ENCODE measurements at regions not wholly inside any gene's neighbourhood (a gene's known extent, or its start where the extent isn't known, plus 50 kb on each side); places are given as distances from the start of the nearest gene placed in this dataset.

DNA sequence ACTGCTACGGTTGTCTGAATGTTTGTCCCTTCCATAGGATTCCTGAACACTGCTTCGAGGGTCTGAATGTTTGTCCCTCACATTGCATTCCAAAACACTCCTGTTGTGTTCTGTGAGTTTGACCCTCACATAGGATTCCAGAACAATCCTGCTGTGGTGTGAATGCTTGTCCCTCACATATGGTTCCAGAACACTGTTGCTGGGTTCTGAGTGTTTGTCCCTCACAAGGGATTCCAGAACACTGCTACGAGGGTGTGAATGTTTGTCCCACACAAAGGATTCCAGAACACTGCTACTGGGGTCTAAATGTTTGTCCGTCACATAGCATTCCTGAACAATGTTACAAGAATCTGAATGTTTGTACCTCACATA lies 201.2 kb downstream of the FOXD4L6 start:
- no peak overlapping the region for H3K27ac ChIP-seq (ENCODE audit: low read depth in 1 of 2, low read length in 2 of 2)
- H3K4me1 ChIP-seq (ENCODE audit: control insufficient read depth in 4 of 4, insufficient read depth in 4 of 4, low read length in 3 of 4), result no peaks in the 10 kb centered on the region
- H3K27me3 ChIP-seq (ENCODE audit: control insufficient read depth in 4 of 4, insufficient read depth in 4 of 4, low read length in 3 of 4), result no peaks in the 10 kb centered on the region
- peaks cover 30 to 84% (median 60%) of the 10 kb centered on the region in 4 donors for H3K9me3 ChIP-seq (ENCODE audit: control insufficient read depth in 4 of 4, low read length in 3 of 4)
- no peaks in the 10 kb centered on the region for H3K36me3 ChIP-seq (ENCODE audit: control insufficient read depth in 4 of 4, insufficient read depth in 3 of 4, low read depth in 1 of 4, low read length in 3 of 4)
- peak overlapping the region in 2 of 3 donors; percentile 1 to 44 for H3K4me3 ChIP-seq (ENCODE audit: low read depth in 1 of 3, low read length in 3 of 3)
- no peak overlapping the region for H3K9ac ChIP-seq (ENCODE audit: low read depth in 1 of 2, low read length in 2 of 2)
- TF ChIP-seq NR2F2 (IDR thresholded peaks at IDR 0.05), result no peak
- no peak for TF ChIP-seq HNF4G (IDR thresholded peaks at IDR 0.05)
- no peak for TF ChIP-seq TAF1 (conservative IDR thresholded peaks at IDR 0.05)
- TF ChIP-seq EGR1 (IDR thresholded peaks at IDR 0.05; ENCODE audit: low read depth in 2 of 2), result no peak
- no peak for TF ChIP-seq RXRA (IDR thresholded peaks at IDR 0.05)
- TF ChIP-seq, protein P1, sequence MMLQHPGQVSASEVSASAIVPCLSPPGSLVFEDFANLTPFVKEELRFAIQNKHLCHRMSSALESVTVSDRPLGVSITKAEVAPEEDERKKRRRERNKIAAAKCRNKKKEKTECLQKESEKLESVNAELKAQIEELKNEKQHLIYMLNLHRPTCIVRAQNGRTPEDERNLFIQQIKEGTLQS (IDR thresholded peaks at IDR 0.05), result no peak
- TF ChIP-seq RAD21 (IDR thresholded peaks at IDR 0.05), result no peak
- TF ChIP-seq HNF4A (conservative IDR thresholded peaks at IDR 0.05), result no peak
- TF ChIP-seq, protein P2, sequence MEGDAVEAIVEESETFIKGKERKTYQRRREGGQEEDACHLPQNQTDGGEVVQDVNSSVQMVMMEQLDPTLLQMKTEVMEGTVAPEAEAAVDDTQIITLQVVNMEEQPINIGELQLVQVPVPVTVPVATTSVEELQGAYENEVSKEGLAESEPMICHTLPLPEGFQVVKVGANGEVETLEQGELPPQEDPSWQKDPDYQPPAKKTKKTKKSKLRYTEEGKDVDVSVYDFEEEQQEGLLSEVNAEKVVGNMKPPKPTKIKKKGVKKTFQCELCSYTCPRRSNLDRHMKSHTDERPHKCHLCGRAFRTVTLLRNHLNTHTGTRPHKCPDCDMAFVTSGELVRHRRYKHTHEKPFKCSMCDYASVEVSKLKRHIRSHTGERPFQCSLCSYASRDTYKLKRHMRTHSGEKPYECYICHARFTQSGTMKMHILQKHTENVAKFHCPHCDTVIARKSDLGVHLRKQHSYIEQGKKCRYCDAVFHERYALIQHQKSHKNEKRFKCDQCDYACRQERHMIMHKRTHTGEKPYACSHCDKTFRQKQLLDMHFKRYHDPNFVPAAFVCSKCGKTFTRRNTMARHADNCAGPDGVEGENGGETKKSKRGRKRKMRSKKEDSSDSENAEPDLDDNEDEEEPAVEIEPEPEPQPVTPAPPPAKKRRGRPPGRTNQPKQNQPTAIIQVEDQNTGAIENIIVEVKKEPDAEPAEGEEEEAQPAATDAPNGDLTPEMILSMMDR (IDR thresholded peaks at IDR 0.05; ENCODE audit: low read depth, low read length, missing input control), result no peak
- TF ChIP-seq YY1 (IDR thresholded peaks at IDR 0.05), result no peak
- TF ChIP-seq GABPA (IDR thresholded peaks at IDR 0.05 in 1 of 2, conservative IDR thresholded peaks at IDR 0.05 in 1 of 2), result no peak
- TF ChIP-seq, protein P3, sequence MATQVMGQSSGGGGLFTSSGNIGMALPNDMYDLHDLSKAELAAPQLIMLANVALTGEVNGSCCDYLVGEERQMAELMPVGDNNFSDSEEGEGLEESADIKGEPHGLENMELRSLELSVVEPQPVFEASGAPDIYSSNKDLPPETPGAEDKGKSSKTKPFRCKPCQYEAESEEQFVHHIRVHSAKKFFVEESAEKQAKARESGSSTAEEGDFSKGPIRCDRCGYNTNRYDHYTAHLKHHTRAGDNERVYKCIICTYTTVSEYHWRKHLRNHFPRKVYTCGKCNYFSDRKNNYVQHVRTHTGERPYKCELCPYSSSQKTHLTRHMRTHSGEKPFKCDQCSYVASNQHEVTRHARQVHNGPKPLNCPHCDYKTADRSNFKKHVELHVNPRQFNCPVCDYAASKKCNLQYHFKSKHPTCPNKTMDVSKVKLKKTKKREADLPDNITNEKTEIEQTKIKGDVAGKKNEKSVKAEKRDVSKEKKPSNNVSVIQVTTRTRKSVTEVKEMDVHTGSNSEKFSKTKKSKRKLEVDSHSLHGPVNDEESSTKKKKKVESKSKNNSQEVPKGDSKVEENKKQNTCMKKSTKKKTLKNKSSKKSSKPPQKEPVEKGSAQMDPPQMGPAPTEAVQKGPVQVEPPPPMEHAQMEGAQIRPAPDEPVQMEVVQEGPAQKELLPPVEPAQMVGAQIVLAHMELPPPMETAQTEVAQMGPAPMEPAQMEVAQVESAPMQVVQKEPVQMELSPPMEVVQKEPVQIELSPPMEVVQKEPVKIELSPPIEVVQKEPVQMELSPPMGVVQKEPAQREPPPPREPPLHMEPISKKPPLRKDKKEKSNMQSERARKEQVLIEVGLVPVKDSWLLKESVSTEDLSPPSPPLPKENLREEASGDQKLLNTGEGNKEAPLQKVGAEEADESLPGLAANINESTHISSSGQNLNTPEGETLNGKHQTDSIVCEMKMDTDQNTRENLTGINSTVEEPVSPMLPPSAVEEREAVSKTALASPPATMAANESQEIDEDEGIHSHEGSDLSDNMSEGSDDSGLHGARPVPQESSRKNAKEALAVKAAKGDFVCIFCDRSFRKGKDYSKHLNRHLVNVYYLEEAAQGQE (IDR thresholded peaks at IDR 0.05), result no peak
- TF ChIP-seq JUND (IDR thresholded peaks at IDR 0.05), result no peak
- TF ChIP-seq, protein P4, sequence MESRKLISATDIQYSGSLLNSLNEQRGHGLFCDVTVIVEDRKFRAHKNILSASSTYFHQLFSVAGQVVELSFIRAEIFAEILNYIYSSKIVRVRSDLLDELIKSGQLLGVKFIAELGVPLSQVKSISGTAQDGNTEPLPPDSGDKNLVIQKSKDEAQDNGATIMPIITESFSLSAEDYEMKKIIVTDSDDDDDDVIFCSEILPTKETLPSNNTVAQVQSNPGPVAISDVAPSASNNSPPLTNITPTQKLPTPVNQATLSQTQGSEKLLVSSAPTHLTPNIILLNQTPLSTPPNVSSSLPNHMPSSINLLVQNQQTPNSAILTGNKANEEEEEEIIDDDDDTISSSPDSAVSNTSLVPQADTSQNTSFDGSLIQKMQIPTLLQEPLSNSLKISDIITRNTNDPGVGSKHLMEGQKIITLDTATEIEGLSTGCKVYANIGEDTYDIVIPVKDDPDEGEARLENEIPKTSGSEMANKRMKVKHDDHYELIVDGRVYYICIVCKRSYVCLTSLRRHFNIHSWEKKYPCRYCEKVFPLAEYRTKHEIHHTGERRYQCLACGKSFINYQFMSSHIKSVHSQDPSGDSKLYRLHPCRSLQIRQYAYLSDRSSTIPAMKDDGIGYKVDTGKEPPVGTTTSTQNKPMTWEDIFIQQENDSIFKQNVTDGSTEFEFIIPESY (IDR thresholded peaks at IDR 0.05), result no peak
- TF ChIP-seq FOXA1 (IDR thresholded peaks at IDR 0.05), result no peak
- TF ChIP-seq, protein P5, sequence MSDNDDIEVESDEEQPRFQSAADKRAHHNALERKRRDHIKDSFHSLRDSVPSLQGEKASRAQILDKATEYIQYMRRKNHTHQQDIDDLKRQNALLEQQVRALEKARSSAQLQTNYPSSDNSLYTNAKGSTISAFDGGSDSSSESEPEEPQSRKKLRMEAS (IDR thresholded peaks at IDR 0.05), result no peak
- no peak for TF ChIP-seq SP1 (IDR thresholded peaks at IDR 0.05)
- no peak for DNase-seq (ENCODE audit: low spot score)
- WGBS, result 64% methylated on average over 4 of the region's 4 CpGs
